ENCODE measurements at regions not wholly inside any gene's neighbourhood (a gene's known extent, or its start where the extent isn't known, plus 50 kb on each side); places are given as distances from the start of the nearest gene placed in this dataset.
A peak's percentile ranks its signal among the peaks of the same experiment; 100 is the strongest.

DNA sequence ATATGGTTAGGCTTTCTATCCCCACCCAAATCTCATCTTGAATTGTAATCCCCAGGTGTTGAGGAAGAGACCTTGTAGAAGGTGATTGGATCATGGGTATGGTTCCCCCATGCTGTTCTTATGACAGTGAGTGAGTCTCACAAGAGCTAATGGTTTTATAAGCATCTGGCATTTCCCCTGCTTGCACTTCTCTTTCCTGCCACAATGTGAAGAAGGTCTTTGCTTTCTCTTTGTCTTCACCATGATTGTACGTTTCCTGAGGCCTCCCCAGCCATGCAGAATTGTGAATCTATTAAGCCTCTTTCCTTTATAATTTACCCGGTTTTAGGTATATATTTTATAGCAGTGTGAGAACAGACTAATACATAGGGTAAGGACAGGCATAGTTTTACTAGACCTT is 334.5 kb downstream of the TLR4 start:
- Histone ChIP-seq H2BK15ac (ENCODE audit: low read depth, low read length) (no peak overlapping the region), H4K5ac (ENCODE audit: insufficient read length, low read depth, low read length) (no peak overlapping the region), H2BK120ac (ENCODE audit: low read depth, low read length, poor library complexity, severe bottlenecking) (no peak overlapping the region), H3K4ac (ENCODE audit: low read depth, low read length) (no peak overlapping the region), H3K4me1 (ENCODE audit: insufficient read depth, low read length) (no peaks in the 10 kb centered on the region), H3K27me3 (ENCODE audit: insufficient read depth, low read length) (no peaks in the 10 kb centered on the region), H3K79me2 (ENCODE audit: insufficient read depth, low read length) (no peaks in the 10 kb centered on the region), H2BK12ac (ENCODE audit: insufficient read length, low read depth, low read length) (no peak overlapping the region), H2AFZ (ENCODE audit: low read length) (no peak overlapping the region), H3K23ac (ENCODE audit: insufficient read length, low read depth, low read length) (no peak overlapping the region), H3K9ac (ENCODE audit: extremely low read depth, insufficient read length, low read length) (no peak overlapping the region), H2BK20ac (ENCODE audit: low read depth, low read length, poor library complexity, severe bottlenecking) (no peak overlapping the region), H3K23me2 (ENCODE audit: insufficient read length, low read depth, low read length, poor library complexity, severe bottlenecking) (no peaks in the 10 kb centered on the region), H4K91ac (ENCODE audit: insufficient read length, low read depth, low read length) (no peak overlapping the region), H3K14ac (ENCODE audit: insufficient read depth, low read length) (no peak overlapping the region), H3K4me2 (ENCODE audit: insufficient read depth, insufficient read length, low read length) (no peak overlapping the region), H2AK5ac (ENCODE audit: insufficient read length, low read length) (no peak overlapping the region), H3K9me3 (ENCODE audit: control insufficient read depth, low read depth, low read length) (no peaks in the 10 kb centered on the region), H3T11ph (ENCODE audit: low read length) (no peak overlapping the region), H3K27ac (ENCODE audit: insufficient read length, low read depth, low read length) (no peak overlapping the region), H4K20me1 (ENCODE audit: control insufficient read depth, insufficient read depth, insufficient read length) (no peaks in the 10 kb centered on the region), H3K79me1 (ENCODE audit: insufficient read depth, low read depth, low read length, poor library complexity, severe bottlenecking) (no peaks in the 10 kb centered on the region), H3K56ac (ENCODE audit: insufficient read length, low read depth, low read length) (no peak overlapping the region), H3K18ac (ENCODE audit: insufficient read length, low read depth, low read length) (no peak overlapping the region), H2BK5ac (ENCODE audit: insufficient read length, low read length) (no peak overlapping the region), H4K8ac (replicated peaks; ENCODE audit: insufficient read length, low read depth, low read length) (no peak overlapping the region)
- WGBS (ENCODE audit: extremely low coverage, insufficient read length, low lambda C conversion rate), result no CpG with 5 or more reads among the region's 2 CpGs
- no peaks in the 10 kb centered on the region for H3K9me3 Mint-ChIP-seq
- no peaks in the 10 kb centered on the region for H3K27me3 Mint-ChIP-seq (ENCODE audit: low read depth)
- no peaks in the 10 kb centered on the region for H3K36me3 Mint-ChIP-seq (ENCODE audit: insufficient read depth in 1 of 3, low read depth in 3 of 3)
- no peak overlapping the region for H3K27ac Mint-ChIP-seq
- H3K4me3 Mint-ChIP-seq, result no peak overlapping the region; a peak in 1 of 5 replicates
- H3K4me1 Mint-ChIP-seq, result peaks cover 4 to 8% of the 10 kb centered on the region in 2 experiments; a peak in 3 of 4 replicates
- TF ChIP-seq, protein P1, sequence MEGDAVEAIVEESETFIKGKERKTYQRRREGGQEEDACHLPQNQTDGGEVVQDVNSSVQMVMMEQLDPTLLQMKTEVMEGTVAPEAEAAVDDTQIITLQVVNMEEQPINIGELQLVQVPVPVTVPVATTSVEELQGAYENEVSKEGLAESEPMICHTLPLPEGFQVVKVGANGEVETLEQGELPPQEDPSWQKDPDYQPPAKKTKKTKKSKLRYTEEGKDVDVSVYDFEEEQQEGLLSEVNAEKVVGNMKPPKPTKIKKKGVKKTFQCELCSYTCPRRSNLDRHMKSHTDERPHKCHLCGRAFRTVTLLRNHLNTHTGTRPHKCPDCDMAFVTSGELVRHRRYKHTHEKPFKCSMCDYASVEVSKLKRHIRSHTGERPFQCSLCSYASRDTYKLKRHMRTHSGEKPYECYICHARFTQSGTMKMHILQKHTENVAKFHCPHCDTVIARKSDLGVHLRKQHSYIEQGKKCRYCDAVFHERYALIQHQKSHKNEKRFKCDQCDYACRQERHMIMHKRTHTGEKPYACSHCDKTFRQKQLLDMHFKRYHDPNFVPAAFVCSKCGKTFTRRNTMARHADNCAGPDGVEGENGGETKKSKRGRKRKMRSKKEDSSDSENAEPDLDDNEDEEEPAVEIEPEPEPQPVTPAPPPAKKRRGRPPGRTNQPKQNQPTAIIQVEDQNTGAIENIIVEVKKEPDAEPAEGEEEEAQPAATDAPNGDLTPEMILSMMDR (conservative IDR thresholded peaks at IDR 0.05), result 0 out of 3 replicates have a peak, but pooled peaks have one; percentile 26
- no peak for DNase-seq

Data from H9 (cell line).